HepG2 (cell line): ENCODE measurements at regions not wholly inside any gene's neighbourhood (a gene's known extent, or its start where the extent isn't known, plus 50 kb on each side); places are given as distances from the start of the nearest gene placed in this dataset.

Experiments
- ATAC-seq: fragments of 200-7000 bp; cut with Tn5 transposase; 3 replicates; pipeline ENCODE4 v1.9.1; 2020; ENCODE audit warnings: mild to moderate bottlenecking, moderate library complexity
- BruUV-seq: library from RNA; stranded (reverse); fragments of 400-500 nt; replicated peaks from 2 replicates; lab custom pipeline; 2021; lab: Mats Ljungman, UMichigan
- CTCF ChIA-PET: fragments of 300-600 bp; formaldehyde crosslinking; extraction: SDS; loops from one replicate; lab custom pipeline; 2021; ENCODE audit warnings: low total read pairs, inconsistent platforms, low intra/inter-chr PET ratio; lab: Yijun Ruan, JAX
- POLR2A ChIA-PET: fragments of 350-600 bp; sonication (Branson Sonifier 250); formaldehyde crosslinking; loops from one replicate; lab custom pipeline; 2020; ENCODE audit warnings: antibody characterized with exemption, inconsistent platforms; lab: Yijun Ruan, JAX
- DNase-seq: peaks from one replicate; pipeline ENCODE4 v3.0.0-alpha.2; 2015; ENCODE audit warnings: low spot score
- FAIRE-seq: peaks from 3 replicates; lab custom pipeline; 2011; peaks lifted over from hg19 to GRCh38; lab: Jason Lieb, UNC
- H2AFZ ChIP-seq: one replicate; pipeline ENCODE4 v1.6.1; 2011; ENCODE audit warnings: low read length, inconsistent platforms
- H3K27ac ChIP-seq: fragments of 300-600 bp; 3 replicates; pipeline ENCODE4 v1.8.0; 2011; ENCODE audit warnings: mixed run types, mild to moderate bottlenecking, mixed read lengths, low read length, inconsistent platforms; ENCODE audit not compliant: insufficient read depth; ENCODE audit errors: extremely low read length
- H3K27me3 ChIP-seq, 2 experiments: fragments of 200-600 bp in 1 of 2; 2 replicates in 1 of 2; 3 replicates in 1 of 2; pipeline versions ENCODE4 v1.6.0 to v1.8.0; 2011; ENCODE audit warnings: low read length in 2 of 2, mild to moderate bottlenecking in 2 of 2, moderate library complexity in 2 of 2, inconsistent platforms in 1 of 2; ENCODE audit not compliant: insufficient read depth in 2 of 2, control insufficient read depth in 1 of 2
- H3K36me3 ChIP-seq, 2 experiments: fragments of 200-600 bp in 1 of 2; replicated peaks in 1 of 2; 2 replicates in 1 of 2; 3 replicates in 1 of 2; pipeline versions ENCODE4 v1.5.1 to v1.8.0; 2011; ENCODE audit warnings: low read length in 2 of 2, inconsistent platforms in 1 of 2; ENCODE audit not compliant: insufficient read depth in 2 of 2, control insufficient read depth in 1 of 2
- H3K4me1 ChIP-seq: 2 replicates; pipeline ENCODE4 v1.5.1; 2012; ENCODE audit warnings: low read length, inconsistent platforms; ENCODE audit not compliant: insufficient read depth
- H3K4me2 ChIP-seq: 2 replicates; pipeline ENCODE4 v1.6.0; 2011; ENCODE audit warnings: low read depth, low read length, inconsistent platforms
- H3K4me3 ChIP-seq, 3 experiments: fragments of 200-600 bp in 1 of 3; sonication (generic), shearing (Covaris generic) in 1 of 3; replicated peaks in 1 of 3; 2 replicates each; pipeline ENCODE4 v1.5.1; 2011 to 2016; ENCODE audit warnings: low read length in 3 of 3, inconsistent platforms in 2 of 3, low read depth in 2 of 3, mild to moderate bottlenecking in 2 of 3, control low read depth in 1 of 3, mixed read lengths in 1 of 3; ENCODE audit not compliant: insufficient read depth in 1 of 3
- H3K79me2 ChIP-seq: one replicate; pipeline ENCODE4 v1.6.1; 2011; ENCODE audit warnings: low read length, inconsistent platforms; ENCODE audit not compliant: insufficient read depth
- H3K9ac ChIP-seq: 2 replicates; pipeline ENCODE4 v1.6.0; 2011; ENCODE audit warnings: mild to moderate bottlenecking, low read depth, low read length, inconsistent platforms; ENCODE audit not compliant: insufficient read depth
- H3K9me3 ChIP-seq: 2 replicates; pipeline ENCODE4 v1.5.1; 2012; ENCODE audit warnings: mild to moderate bottlenecking, low read length
- H4K20me1 ChIP-seq: 2 replicates; pipeline ENCODE4 v1.6.0; 2011; ENCODE audit warnings: inconsistent platforms, mild to moderate bottlenecking, low read length, moderate library complexity; ENCODE audit not compliant: insufficient read depth
- ATF1 ChIP-seq: IDR thresholded peaks from 2 replicates; pipeline ENCODE4 v1.6.1; 2016; ENCODE audit warnings: mild to moderate bottlenecking, control low read depth
- CBFB ChIP-seq: sonication (generic); formaldehyde crosslinking; IDR thresholded peaks from 2 replicates; pipeline ENCODE4 v1.4.0; 2020; ENCODE audit warnings: missing genetic modification reagents
- DR1 ChIP-seq: sonication (generic); formaldehyde crosslinking; IDR thresholded peaks from 2 replicates; pipeline ENCODE4 v1.8.0; 2021; ENCODE audit warnings: mild to moderate bottlenecking, missing genetic modification reagents, inconsistent platforms
- GZF1 ChIP-seq: sonication (generic); formaldehyde crosslinking; IDR thresholded peaks from 2 replicates; pipeline ENCODE4 v1.5.1; 2020; ENCODE audit warnings: mild to moderate bottlenecking, missing genetic modification reagents
- TRAFD1 ChIP-seq: sonication (generic); formaldehyde crosslinking; IDR thresholded peaks from 2 replicates; pipeline ENCODE4 v1.5.1; 2020; ENCODE audit warnings: missing genetic modification reagents, mild to moderate bottlenecking, borderline replicate concordance
- ZNF136 ChIP-seq: sonication (generic); formaldehyde crosslinking; IDR thresholded peaks from 2 replicates; pipeline ENCODE4 v1.8.1; 2022; ENCODE audit warnings: low read depth, mild to moderate bottlenecking, moderate library complexity, missing genetic modification reagents
- ZNF615 ChIP-seq: sonication (generic); formaldehyde crosslinking; IDR thresholded peaks from 2 replicates; pipeline ENCODE4 v1.5.0; 2020; ENCODE audit warnings: mild to moderate bottlenecking, missing genetic modification reagents, borderline replicate concordance
- ZNF629 ChIP-seq: sonication (generic); formaldehyde crosslinking; conservative IDR thresholded peaks from 2 replicates; pipeline ENCODE4 v1.5.0; 2020; ENCODE audit warnings: missing genetic modification reagents
- ZNF792 ChIP-seq: IDR thresholded peaks from 2 replicates; pipeline ENCODE4 v1.6.1; 2016
- WGBS: methylation state at CpG from one replicate; pipeline ENCODE4 v1.1.6; 2017; ENCODE audit warnings: low lambda C conversion rate; 5-methylcytosine and 5-hydroxymethylcytosine counted together
- in situ Hi-C: cut with HindIII; loops from 2 replicates; pipeline ENCODE4 v1.10.0; 2017; ENCODE audit warnings: low pct_unique_long_range_greater_than_20kb; ENCODE audit not compliant: extremely low pct_ligation_motif_present
- intact Hi-C: fragments of 100-400 bp; cut with micrococcal nuclease; formaldehyde crosslinking; loops from one replicate; pipeline ENCODE4 v1.10.0; 2022; ENCODE audit not compliant: unreplicated experiment
- TF ChIP-seq, protein P1 (sequence below): sonication (generic); formaldehyde crosslinking; IDR thresholded peaks from 2 replicates; pipeline ENCODE4 v1.5.0; 2020; ENCODE audit warnings: mild to moderate bottlenecking, low read depth, missing genetic modification reagents, borderline replicate concordance

DNA sequence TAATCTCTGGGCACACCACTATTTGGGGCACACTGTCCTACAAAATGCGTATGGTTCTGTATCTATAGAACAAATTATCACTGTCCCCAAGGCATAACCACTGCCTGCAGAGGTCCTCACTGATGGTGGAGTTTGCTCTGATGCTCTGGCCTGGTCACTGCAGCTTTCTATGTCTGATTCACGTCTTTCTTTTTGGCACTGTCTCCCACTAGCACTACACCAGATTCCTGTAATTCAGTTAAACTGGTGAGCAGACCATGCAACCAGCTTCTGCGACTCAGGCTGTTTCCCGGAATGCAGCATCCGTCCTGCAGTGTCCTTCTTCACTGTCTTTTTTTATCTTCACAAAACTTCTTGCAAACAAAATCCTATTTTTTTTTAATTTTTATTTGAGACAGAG, 112.8 kb downstream of the KLF6 start:
- Histone ChIP-seq H3K36me3 (no peaks in the 10 kb centered on the region), H2AFZ (no peak overlapping the region), H3K27ac (no peak overlapping the region), H3K9ac (no peak overlapping the region), H4K20me1 (no peaks in the 10 kb centered on the region), H3K79me2 (no peaks in the 10 kb centered on the region), H3K4me2 (no peak overlapping the region), H3K9me3 (no peaks in the 10 kb centered on the region), H3K27me3 (peaks cover 0 to 12% of the 10 kb centered on the region in 2 experiments; a peak in 3 of 5 replicates), H3K4me1 (no peaks in the 10 kb centered on the region), H3K4me3 (no peak overlapping the region)
- DNase-seq (no peak), ATAC-seq (no peak), FAIRE-seq (no peak)
- intact Hi-C loops: no loop called here
- CTCF ChIA-PET: no interaction called here
- TF ChIP-seq ZNF615 (CRISPR knock-in tag) (no peak), ZNF629 (CRISPR knock-in tag) (no peak), ZNF792 (CRISPR knock-in tag) (no peak), TRAFD1 (CRISPR knock-in tag) (no peak), ZNF136 (CRISPR knock-in tag) (no peak), CBFB (no peak), DR1 (CRISPR knock-in tag) (no peak), ATF1 (CRISPR knock-in tag) (no peak), GZF1 (CRISPR knock-in tag) (no peak)
- TF ChIP-seq, protein P1, sequence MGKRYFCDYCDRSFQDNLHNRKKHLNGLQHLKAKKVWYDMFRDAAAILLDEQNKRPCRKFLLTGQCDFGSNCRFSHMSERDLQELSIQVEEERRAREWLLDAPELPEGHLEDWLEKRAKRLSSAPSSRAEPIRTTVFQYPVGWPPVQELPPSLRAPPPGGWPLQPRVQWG (CRISPR knock-in tag): no peak
- in situ Hi-C loops: no loop called here
- POLR2A ChIA-PET: no interaction called here
- WGBS: 70% methylated on average over 5 of the region's 5 CpGs
- no TSS peak for BruUV-seq
